H7 (cell line): ENCODE measurements at regions not wholly inside any gene's neighbourhood (a gene's known extent, or its start where the extent isn't known, plus 50 kb on each side); places are given as distances from the start of the nearest gene placed in this dataset.

Experiments
- DNase-seq: peaks from one replicate; pipeline ENCODE4 v3.0.0; 2012
- H3K27me3 ChIP-seq: 2 replicates; pipeline ENCODE4 v1.6.0; 2011; ENCODE audit warnings: mild to moderate bottlenecking, low read length; ENCODE audit not compliant: control insufficient read depth, insufficient read depth
- H3K36me3 ChIP-seq: replicated peaks from 2 replicates; pipeline ENCODE4 v1.5.1; 2011; ENCODE audit warnings: low read length; ENCODE audit not compliant: control insufficient read depth, insufficient read depth
- H3K4me3 ChIP-seq: 2 replicates; pipeline ENCODE4 v1.5.1; 2011; ENCODE audit warnings: low read depth, mild to moderate bottlenecking, control low read depth, low read length, moderate library complexity; ENCODE audit not compliant: insufficient read depth

DNA sequence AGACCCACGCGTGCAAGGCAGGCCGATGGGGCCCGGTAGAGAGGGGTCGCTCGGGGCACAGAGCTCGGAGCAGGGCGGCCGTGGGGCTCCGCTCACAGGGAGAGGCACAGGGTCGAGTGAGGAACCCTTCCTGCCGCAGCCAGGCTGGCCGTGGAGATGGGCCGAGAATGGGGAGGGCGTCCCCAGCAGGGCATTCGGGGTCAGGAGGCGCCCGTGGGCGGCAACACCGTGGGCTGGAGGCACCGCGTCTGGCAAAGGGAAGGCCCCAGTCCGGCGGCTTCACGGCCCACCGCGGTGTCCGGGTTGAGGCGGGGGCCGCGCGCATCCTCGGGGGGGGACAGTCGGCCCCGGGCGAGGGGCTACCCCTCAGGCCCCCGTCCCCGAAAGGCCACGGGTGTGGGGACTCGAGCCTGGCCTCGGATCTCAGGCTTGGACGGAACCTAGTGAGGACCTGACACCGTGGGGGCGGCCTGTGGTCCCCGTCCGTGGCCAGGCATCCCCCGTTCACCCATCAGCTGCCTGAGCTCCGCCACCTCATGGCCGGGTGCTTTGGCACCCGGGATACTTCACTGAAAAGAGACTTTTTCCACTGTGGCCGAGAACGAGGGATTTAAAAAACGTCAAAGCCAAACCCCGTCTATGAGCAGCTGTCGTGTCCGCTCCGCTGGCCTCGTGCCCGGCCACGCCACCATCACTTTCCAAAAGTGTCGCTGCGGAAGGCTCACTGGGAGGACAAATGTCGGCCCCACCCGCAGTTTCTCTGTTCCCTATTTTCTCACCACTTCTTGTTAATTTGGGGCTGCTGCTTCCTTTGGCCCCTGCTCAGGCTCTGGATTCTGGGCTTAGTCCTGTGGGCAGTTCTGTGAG lies 73.6 kb downstream of the METRNL start:
- Histone ChIP-seq H3K4me3 (no peak overlapping the region), H3K36me3 (no peaks in the 10 kb centered on the region), H3K27me3 (no peaks in the 10 kb centered on the region)
- peak; percentile 56 for DNase-seq

DNA sequence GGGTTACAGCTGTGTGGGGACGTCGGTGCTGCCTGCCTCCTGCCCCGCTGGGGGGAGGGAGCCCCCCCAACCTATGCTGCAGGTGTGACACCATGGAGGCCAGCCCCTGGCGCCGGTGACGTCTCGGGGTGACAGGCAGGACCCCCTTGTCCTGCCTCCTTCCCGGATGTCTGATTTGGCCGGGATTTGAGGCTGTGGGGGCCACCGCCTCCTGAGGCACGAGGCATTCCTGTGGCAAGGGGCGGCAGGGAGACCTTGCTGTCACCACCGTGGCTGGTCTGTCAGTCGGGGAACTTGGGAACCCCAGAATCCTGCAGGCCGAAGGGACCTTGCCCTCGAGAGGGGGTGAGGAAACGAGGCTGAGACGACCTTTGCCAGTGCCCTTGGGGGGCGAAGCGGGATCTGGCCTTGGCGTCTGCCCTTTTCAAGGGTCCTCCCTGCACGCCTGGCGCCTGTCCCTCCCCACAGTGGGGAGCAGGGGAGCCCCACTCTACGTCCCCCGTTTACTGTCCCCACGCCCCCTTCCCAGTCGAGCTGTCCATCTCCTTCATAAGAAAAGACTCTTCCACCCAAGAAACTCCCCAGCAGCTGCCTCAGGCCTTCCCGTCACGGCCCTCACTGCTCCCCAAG lies 74.4 kb downstream of the METRNL start:
- H3K4me3 ChIP-seq: no peak overlapping the region
- H3K27me3 ChIP-seq: no peaks in the 10 kb centered on the region
- no peak for DNase-seq
- H3K36me3 ChIP-seq: no peaks in the 10 kb centered on the region

DNA sequence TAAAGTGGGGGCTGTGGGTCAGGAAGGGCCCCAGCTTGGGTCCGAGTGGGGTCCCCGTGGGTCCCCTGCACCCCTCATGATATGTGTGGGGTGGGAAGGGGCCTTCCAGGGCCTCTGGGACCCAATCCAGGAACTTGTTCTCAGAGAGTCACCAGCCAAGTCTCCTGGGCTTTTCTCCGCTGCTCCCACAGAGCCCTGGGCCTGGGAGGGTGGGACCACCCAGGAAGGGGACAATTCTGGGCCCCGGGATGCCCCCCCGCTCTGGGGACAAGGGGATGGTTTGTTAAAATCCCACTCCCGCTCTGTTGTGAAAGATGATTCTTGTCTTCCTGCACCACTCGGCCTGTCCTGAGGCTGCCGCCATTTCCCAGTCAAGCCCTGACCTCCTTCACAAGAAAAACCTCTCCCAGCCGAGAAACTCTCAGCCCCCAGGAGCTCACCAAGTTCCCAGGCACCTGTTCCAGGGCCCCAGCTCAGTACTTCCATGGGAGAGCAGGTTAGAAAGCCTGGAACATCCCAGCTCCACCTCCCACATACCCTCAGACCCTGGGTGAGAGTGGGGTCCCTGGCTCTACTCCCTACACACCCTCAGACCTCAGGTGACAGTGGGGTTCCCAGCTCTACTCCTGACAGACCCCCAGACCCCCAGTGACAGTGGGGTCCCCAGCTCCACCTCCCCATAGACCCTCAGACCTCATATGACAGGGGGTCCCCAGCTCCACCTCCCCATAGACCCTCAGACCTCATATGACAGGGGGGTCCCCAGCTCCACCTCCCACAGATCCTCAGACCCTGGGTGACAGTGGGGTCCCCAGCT lies 75.1 kb downstream of the METRNL start:
- DNase-seq: no peak
- no peak overlapping the region for H3K4me3 ChIP-seq
- no peaks in the 10 kb centered on the region for H3K36me3 ChIP-seq
- no peaks in the 10 kb centered on the region for H3K27me3 ChIP-seq

DNA sequence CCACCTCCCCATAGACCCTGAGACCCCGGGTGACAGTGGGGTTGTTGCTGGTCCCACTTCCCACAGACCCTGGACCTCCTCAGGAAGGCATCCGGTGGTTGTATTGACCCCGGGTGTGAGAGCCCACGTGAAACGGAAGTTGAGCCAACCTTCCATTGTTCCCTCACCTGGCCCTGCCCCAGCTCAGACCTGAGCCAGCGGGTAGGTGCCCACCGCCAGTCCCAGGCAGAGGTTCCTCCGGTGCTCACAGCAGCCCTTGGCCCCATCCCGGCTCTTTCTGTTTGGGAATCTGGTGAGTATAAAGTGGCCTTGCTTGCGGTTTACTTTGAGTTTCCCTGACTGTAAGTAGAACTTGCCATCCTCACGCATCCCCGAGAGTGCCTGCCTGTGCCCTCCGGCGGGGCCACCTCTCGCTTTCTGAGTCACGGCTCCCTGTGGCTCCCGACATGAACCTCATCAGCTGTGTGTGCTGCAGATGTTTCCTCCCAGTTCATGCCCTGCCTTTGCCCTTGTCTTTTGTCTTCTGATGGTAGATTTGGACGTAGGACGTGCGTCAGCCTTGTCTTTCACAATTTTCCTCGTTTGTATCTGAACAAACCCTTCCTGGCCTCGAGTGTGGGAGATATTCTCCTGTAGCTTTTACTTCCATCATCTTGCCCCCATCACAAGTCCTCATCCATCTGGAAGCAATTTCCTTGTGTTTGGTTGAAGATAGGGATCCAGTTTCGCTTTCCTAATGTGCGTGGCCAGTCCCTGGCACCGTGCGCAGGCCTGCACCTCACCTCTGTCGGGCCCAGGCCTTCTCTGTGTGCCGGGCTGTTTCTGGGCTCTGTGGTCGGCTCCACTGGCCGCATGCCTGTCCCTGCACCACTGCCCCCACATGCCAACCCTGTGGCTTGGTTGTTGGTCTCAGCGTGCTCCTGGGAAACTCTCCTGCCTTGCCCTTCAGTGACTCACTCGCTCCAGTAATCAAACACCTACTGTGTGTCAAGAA lies 76.0 kb downstream of the METRNL start:
- Histone ChIP-seq H3K36me3 (no peaks in the 10 kb centered on the region), H3K4me3 (no peak overlapping the region), H3K27me3 (no peaks in the 10 kb centered on the region)
- DNase-seq: no peak

DNA sequence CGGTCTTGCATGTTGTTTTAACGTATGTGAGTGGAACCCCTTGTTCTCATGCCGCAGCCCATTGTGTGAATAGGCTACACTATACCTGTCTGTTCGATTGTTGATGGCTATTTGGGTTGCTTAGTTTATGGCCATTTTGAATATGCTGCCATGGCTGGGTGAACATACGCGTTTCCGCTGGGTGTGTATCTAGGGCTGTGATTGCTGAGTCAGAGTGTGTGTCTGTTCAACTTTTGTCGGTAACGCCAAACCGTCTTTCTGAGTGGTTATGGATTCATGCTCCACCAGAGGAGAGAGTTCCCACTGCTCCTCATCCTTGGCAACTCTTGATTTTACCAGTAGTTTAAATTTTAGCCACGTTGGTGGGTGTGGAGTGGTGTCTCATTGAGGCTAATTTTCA lies 77.0 kb downstream of the METRNL start:
- DNase-seq: no peak
- Histone ChIP-seq H3K36me3 (no peaks in the 10 kb centered on the region), H3K27me3 (no peaks in the 10 kb centered on the region), H3K4me3 (no peak overlapping the region)

DNA sequence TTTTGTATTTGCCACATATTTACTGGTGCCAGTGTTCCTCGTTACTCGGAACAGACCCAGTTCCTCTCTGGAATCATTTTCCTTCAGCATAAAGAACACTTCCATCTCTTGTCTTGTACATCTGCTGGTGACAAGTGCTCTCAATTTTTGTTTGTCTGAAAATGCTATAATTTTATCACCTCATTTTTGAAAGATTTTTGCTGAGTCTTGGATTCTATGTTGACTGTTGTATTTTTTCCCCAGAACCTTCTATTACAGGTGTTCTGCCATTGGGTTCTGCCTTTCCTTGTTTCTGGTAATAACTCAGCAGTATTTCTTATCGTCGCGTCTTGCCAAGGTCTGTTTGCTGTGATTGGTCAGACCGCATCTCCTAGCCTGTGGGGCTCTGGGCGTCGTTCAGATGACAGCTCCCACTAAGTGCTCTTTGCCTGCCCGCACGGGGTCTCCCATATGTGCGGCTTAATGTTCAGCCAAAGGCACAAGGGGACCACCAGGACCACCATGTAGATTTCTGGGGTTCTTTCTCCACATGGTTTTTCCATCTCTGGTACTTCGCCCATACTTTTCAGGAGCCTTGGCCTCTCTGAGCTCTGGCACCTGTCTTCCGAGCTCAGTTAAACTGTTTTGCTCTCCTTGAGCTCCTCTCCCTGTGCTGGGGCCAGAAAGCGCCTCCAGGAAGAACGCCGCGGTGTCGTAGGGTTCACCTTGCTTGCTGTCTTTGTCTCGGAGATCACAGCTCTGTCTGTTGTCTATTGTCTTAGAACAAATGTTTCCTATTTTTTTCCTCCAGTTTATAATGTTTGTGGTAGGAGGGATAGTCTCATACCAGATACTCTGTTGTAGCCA lies 80.0 kb downstream of the METRNL start:
- Histone ChIP-seq H3K4me3 (no peak overlapping the region), H3K36me3 (no peaks in the 10 kb centered on the region), H3K27me3 (no peaks in the 10 kb centered on the region)
- no peak for DNase-seq

DNA sequence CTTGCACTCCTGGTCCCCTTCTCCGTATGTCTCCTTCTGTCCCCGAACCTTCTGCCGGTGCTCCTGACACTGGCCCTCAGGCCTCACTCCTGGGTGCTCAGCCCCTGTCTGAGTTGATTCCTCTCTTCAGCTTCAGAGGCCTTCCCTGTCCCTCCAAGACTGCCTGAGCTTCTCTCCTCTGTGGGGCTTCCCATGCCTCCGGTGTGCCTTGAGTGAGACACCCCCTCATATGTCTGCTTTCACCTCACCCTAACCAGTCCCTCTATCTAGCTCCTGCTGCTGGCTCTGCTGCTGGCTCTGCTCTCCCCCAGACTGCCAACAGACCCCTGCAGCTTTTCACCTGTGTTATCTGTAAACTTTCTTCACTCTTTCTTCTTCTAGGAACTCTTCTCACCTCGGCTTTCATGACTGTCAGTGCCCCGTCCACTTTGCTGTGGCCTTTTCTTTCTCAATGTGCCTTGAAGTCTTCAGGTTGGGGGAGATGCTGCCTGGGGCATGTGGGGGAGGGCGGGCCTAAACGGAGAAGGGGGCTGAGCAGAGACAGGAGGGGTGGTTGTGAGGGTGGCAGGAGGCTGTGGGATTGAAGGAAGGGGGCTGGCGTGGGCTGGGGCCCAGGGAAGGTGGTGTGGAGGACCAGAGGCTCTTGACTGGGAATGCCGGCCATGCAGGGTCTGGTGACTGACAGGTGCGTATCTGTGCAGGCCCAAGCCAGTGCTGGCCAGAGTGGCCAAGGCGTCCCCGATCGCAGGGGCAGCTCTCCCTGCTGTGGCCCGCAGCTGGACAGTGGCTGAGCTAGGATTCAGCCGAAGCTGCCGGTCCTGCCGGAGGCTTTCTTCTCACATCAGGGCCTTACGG lies 81.3 kb downstream of the METRNL start:
- DNase-seq: no peak
- no peak overlapping the region for H3K4me3 ChIP-seq
- H3K36me3 ChIP-seq: no peaks in the 10 kb centered on the region
- no peaks in the 10 kb centered on the region for H3K27me3 ChIP-seq

DNA sequence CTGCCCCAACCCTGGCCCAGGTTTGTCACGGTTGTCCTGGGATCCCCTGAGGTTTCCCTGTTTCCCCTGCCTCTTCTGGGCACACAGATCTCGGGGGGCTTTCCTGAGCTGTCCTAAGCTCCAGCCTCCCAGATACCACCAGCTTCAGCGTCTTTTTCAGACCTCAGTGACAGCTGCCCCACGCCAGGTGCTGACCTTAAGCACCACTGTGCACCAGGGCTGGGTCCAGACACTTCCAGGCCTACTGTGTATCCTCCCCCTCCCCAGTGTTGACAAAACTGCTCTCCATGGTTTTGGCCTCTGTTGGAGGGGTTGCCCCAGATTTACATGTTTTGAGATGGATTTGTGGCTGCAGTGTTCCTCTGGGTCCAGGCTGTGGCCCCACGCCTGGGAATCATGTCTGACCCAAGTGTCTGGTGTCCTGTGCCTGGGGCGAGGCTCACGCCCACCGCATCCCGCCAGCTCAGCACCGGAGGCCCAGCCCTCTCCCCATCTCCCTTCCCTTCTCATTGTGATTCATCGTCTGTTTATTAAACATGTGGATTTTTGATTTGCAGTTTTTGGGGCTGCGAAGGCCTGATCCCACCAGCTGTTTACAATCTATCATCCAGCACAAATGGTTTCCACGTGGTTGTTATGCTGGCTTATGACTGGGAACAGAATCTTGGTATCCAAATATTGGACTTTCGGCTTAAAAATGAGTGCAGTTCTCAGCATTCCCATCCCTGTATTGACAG lies 82.1 kb downstream of the METRNL start:
- DNase-seq: no peak
- Histone ChIP-seq H3K36me3 (no peaks in the 10 kb centered on the region), H3K27me3 (no peaks in the 10 kb centered on the region), H3K4me3 (no peak overlapping the region)

DNA sequence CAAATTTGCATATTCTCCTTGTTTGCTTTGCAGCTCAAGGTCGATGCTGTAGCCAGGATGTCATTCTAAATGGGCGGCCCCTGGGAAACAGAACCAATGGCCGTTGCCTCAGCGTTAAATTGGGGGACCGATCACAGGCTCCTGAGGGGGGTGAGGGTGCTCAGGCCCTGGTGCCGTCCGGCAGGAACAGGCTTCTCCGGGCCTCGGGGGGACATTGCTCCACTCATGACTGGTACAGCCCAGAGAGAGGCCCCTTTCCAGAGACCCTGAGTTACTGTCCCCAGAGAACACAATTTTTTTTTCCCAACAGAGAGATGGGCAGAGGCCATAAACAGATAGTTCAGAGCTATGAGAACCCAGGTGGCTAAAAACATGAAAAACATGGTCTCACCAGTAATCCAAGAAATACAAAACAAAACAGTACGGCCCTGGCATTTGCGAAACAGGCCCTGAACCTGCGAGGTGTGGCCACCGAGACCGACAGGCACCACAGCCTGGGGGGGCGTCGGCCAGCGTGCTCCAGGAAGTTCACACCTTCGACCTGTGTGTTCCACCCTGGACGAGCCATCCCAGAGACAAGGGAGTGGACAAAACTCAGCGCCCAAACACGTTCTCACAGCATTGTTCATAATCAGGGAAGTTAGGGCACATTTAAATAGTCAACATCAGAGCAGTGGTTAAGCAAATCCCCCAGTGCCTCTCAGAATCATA lies 82.8 kb downstream of the METRNL start:
- Histone ChIP-seq H3K27me3 (no peaks in the 10 kb centered on the region), H3K4me3 (no peak overlapping the region), H3K36me3 (no peaks in the 10 kb centered on the region)
- peak; percentile 37 for DNase-seq

DNA sequence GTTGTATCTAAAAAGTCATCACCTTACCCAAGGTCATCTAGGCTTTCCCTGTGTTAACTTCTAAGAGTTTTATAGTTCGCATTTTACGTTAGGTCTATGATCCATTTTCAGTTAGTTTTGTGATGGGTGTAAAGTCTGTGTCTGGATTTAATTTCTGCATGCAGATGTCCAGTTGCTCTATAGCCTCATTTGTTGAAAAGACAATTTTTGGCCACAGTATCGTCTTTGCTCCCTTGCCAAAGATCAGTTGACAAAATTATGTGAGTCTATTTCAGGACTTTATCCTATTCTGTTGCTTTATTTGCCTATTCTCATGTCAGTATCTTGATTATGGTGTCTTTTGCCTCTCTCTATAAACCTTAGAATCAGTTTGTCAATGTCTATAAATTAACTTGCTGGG lies 85.1 kb downstream of the METRNL start:
- H3K36me3 ChIP-seq: no peaks in the 10 kb centered on the region
- H3K4me3 ChIP-seq: no peak overlapping the region
- no peak for DNase-seq
- no peaks in the 10 kb centered on the region for H3K27me3 ChIP-seq

DNA sequence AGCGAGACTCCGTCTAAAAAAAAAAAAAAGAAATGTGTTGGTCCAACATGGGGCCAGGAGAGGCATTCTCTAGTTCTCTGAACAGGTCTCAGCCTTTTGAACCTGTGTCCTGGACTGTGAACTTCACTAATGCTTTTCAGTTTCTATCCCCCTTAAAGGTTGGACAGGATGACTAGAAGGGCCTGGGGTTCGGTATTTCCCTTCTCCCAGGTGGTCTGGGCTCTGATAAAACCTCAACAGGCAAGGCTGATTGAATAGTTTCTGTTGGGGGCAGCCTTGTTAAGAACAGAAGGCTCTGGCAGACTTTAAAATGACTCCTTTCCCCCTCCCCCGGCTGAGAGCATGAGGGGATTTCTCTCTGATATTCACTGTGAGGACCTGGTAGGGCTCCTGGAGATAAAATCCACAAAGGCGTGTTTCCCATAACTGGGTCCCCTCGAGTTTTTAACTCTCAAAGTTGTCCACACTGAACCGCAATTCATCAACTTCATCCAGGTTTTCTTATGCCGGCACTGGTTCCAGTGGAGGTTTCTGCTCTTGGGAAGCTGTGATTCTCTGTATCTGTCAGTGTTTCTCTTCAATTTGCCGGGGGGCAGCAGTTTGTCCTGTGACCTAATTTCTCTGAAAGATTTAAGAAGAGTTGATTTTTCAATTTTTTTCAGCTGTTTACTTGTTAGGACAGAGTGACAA lies 91.3 kb downstream of the METRNL start:
- no peak overlapping the region for H3K4me3 ChIP-seq
- peak; percentile 60 for DNase-seq
- no peaks in the 10 kb centered on the region for H3K27me3 ChIP-seq

More for the DNA sequence above, 91.3 kb downstream of the METRNL start:
- H3K36me3 ChIP-seq: no peaks in the 10 kb centered on the region
